SU-DHL-6 (cell line): ENCODE measurements at regions not wholly inside any gene's neighbourhood (a gene's known extent, or its start where the extent isn't known, plus 50 kb on each side); places are given as distances from the start of the nearest gene placed in this dataset.

Experiments used
- EZH2phosphoT487 ChIP-seq: fragments of 200-600 bp; sonication (generic), shearing (Covaris generic); conservative IDR thresholded peaks from 2 replicates; pipeline ENCODE4 v1.6.1; 2018; ENCODE audit warnings: mild to moderate bottlenecking, antibody characterized with exemption, low read length, moderate library complexity, mixed read lengths
- TF ChIP-seq, protein P1 (sequence below): fragments of 200-600 bp; sonication (generic); IDR thresholded peaks from one replicate; pipeline ENCODE4 v1.5.1; 2017; ENCODE audit warnings: antibody characterized with exemption, mild to moderate bottlenecking, low read length, moderate library complexity; ENCODE audit not compliant: insufficient read depth, poor library complexity, severe bottlenecking

GRCh38 chr13:84431646-84432045 lies 549.4 kb upstream of the SLITRK1 start:
- TF ChIP-seq, protein P1, sequence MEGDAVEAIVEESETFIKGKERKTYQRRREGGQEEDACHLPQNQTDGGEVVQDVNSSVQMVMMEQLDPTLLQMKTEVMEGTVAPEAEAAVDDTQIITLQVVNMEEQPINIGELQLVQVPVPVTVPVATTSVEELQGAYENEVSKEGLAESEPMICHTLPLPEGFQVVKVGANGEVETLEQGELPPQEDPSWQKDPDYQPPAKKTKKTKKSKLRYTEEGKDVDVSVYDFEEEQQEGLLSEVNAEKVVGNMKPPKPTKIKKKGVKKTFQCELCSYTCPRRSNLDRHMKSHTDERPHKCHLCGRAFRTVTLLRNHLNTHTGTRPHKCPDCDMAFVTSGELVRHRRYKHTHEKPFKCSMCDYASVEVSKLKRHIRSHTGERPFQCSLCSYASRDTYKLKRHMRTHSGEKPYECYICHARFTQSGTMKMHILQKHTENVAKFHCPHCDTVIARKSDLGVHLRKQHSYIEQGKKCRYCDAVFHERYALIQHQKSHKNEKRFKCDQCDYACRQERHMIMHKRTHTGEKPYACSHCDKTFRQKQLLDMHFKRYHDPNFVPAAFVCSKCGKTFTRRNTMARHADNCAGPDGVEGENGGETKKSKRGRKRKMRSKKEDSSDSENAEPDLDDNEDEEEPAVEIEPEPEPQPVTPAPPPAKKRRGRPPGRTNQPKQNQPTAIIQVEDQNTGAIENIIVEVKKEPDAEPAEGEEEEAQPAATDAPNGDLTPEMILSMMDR = no peak
- TF ChIP-seq EZH2phosphoT487 = no peak
